Ascending aorta (tissue), 2 donors: ENCODE measurements at regions not wholly inside any gene's neighbourhood (a gene's known extent, or its start where the extent isn't known, plus 50 kb on each side); places are given as distances from the start of the nearest gene placed in this dataset.

Source experiments
- DNase-seq, 2 donors: peaks; one replicate each; pipeline ENCODE4 v3.0.0-alpha.2; 2019; ENCODE audit warnings: low spot score in 2 of 2
- H3K27ac ChIP-seq, 2 donors: fragments of 200-600 bp; sonication (generic); one replicate each; pipeline ENCODE4 v1.5.1; 2016 to 2017; ENCODE audit warnings: mild to moderate bottlenecking in 1 of 2
- H3K27me3 ChIP-seq: fragments of 200-600 bp; sonication (generic); one replicate; pipeline ENCODE4 v1.5.1; 2017
- H3K36me3 ChIP-seq, 2 donors: fragments of 200-600 bp; sonication (generic); one replicate each; pipeline ENCODE4 v1.5.1; 2016
- H3K4me1 ChIP-seq, 2 donors: fragments of 200-600 bp; sonication (generic); one replicate each; pipeline ENCODE4 v1.5.1; 2016 to 2017; ENCODE audit warnings: mild to moderate bottlenecking in 1 of 2
- H3K4me3 ChIP-seq, 2 donors: fragments of 200-600 bp; sonication (generic); one replicate each; pipeline ENCODE4 v1.5.1; 2016 to 2017; ENCODE audit warnings: mild to moderate bottlenecking in 1 of 2
- H3K9me3 ChIP-seq, 2 donors: fragments of 200-600 bp; sonication (generic); one replicate each; pipeline ENCODE4 v1.5.1; 2016
- CTCF ChIP-seq, 3 experiments: fragments of 200-600 bp in 2 of 3; fragments of 450-650 bp in 1 of 3; sonication (generic) in 2 of 3; IDR thresholded peaks; one replicate each; pipeline ENCODE4 v1.5.1; 2016 to 2019; ENCODE audit warnings: antibody characterized with exemption in 3 of 3, mild to moderate bottlenecking in 1 of 3, moderate library complexity in 1 of 3
- intact Hi-C: fragments of 100-400 bp; cut with DNase I; formaldehyde crosslinking; loops from one replicate; pipeline ENCODE4 v1.15.1; 2023

GRCh38 chr10:78372806-78373205 is 339.1 kb downstream of the RPS24 start:
- intact Hi-C loops: no loop called here
- no peak for DNase-seq
- H3K4me3 ChIP-seq: no peak overlapping the region
- H3K27me3 ChIP-seq: no peaks in the 10 kb centered on the region
- no peaks in the 10 kb centered on the region for H3K4me1 ChIP-seq
- no peaks in the 10 kb centered on the region for H3K9me3 ChIP-seq
- no peaks in the 10 kb centered on the region for H3K36me3 ChIP-seq
- H3K27ac ChIP-seq: no peak overlapping the region
- TF ChIP-seq CTCF (IDR thresholded peaks at IDR 0.05): no peak

DNA sequence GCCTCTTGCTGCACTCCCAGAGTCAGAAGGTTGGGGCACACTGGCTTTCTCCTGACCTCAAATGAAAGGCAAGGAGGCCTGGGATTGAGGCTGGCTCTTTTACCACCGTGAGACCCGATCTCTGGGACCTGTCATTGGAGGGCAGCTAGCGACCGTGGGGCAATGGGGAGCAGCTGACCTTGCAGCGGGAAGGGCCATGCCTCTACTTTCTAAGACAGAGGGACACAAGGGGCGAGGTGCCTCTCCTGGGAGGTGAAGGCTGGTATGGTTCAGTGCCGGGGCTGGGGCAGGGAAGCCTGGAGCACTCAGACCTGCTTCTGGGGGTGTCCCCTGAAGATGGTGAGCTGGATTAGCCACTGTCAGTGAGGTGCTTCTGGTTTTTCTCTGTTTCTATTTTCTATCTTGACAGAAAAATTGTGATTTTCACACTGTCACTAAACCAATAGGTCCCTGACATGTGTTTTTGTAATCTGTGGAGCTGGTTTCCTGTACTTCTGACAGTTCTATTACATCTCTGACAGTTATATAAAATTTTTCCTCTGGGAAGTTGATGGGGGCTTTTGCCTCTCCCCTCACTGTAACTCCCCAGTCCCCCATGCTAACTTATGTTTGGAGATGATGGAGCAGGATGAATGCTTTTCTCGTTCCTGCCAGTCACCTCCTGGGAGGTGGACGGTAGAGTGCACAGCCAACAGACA is 340.8 kb downstream of the RPS24 start:
- TF ChIP-seq CTCF (IDR thresholded peaks at IDR 0.05): no peak
- Histone ChIP-seq H3K4me3 (no peak overlapping the region), H3K27me3 (no peaks in the 10 kb centered on the region), H3K36me3 (no peaks in the 10 kb centered on the region), H3K9me3 (no peaks in the 10 kb centered on the region), H3K4me1 (no peaks in the 10 kb centered on the region), H3K27ac (no peak overlapping the region)
- intact Hi-C loops: no loop called here
- no peak for DNase-seq

- H3K4me1 ChIP-seq: no peaks in the 10 kb centered on the region
- no peak overlapping the region for H3K4me3 ChIP-seq
- no peaks in the 10 kb centered on the region for H3K27me3 ChIP-seq
- DNase-seq: no peak
- intact Hi-C loops: no loop called here
- no peaks in the 10 kb centered on the region for H3K36me3 ChIP-seq
- no peak for TF ChIP-seq CTCF (IDR thresholded peaks at IDR 0.05)
- H3K27ac ChIP-seq: no peak overlapping the region
- no peaks in the 10 kb centered on the region for H3K9me3 ChIP-seq
Observed at GRCh38 chr10:78375854-78376785, 342.5 kb downstream of the RPS24 start.

DNA sequence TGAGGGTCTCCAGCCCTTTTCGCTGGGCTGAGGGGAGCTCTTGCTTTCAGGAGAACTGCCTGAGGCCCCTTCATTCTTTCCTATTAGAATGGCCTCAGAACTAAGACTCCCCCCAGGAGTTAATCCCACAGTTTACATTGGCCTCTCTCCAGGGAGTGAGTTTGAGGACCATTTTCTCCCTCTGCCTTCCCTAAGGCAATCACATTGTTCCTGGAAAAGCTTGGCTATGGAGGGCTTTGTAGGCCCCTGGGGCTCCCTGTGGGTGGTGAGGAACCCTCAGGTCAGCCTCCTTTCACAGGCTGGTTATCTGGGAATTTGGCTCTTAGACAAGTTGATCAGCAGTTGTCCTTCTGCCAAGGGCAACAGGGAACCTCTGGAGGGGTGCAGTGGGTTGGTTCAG is 343.7 kb downstream of the RPS24 start:
- intact Hi-C loops: no loop called here
- TF ChIP-seq CTCF (IDR thresholded peaks at IDR 0.05): no peak
- DNase-seq: no peak
- no peak overlapping the region for H3K27ac ChIP-seq
- no peaks in the 10 kb centered on the region for H3K9me3 ChIP-seq
- no peaks in the 10 kb centered on the region for H3K4me1 ChIP-seq
- no peaks in the 10 kb centered on the region for H3K36me3 ChIP-seq
- H3K27me3 ChIP-seq: no peaks in the 10 kb centered on the region
- no peak overlapping the region for H3K4me3 ChIP-seq

- DNase-seq: no peak
- Histone ChIP-seq H3K36me3 (no peaks in the 10 kb centered on the region), H3K27ac (no peak overlapping the region), H3K4me3 (no peak overlapping the region), H3K27me3 (no peaks in the 10 kb centered on the region), H3K4me1 (no peaks in the 10 kb centered on the region), H3K9me3 (no peaks in the 10 kb centered on the region)
- intact Hi-C loops: no loop called here
- TF ChIP-seq CTCF (IDR thresholded peaks at IDR 0.05): no peak
Observed at GRCh38 chr10:78378192-78378591, 344.5 kb downstream of the RPS24 start.
